ENCODE measurements at regions not wholly inside any gene's neighbourhood (a gene's known extent, or its start where the extent isn't known, plus 50 kb on each side); places are given as distances from the start of the nearest gene placed in this dataset.
"Not testable (repeated sequence)": the region's sequence is repeated elsewhere in the genome, so short reads cannot be mapped to it uniquely, and the experiment has no call there.

DNA sequence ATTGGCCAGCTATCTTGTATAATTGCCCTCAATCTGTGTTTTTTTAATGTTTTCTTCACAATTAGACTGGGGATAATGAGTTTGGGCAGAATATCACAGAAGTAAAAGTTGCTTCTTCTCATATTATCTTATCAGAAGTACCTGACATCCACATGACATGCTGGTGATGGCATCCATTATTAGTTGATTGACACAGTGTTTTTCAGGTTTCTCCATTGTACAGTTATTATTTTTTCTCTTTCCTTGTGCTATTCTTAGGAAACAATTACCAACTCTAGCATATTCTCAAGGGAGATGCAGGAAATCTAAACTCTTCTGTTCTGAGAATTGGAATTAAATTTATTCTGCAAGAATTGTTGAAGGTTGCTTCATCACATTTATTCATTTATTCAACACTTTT lies 1000.1 kb upstream of the LCORL start:
- no peak for TF ChIP-seq POLR2A (IDR thresholded peaks at IDR 0.05)
- TF ChIP-seq CTCF (IDR thresholded peaks at IDR 0.05): no peak
- intact Hi-C loops (cut with DNase I): no loop called here
- Histone ChIP-seq H3K4me3 (no peak overlapping the region), H3K9me3 (no peaks in the 10 kb centered on the region), H3K36me3 (replicated peaks in 1 of 2; ENCODE audit: insufficient read depth in 1 of 2, low read depth in 2 of 2) (no peaks in the 10 kb centered on the region), H3K27me3 (no peaks in the 10 kb centered on the region), H3K4me1 (no peaks in the 10 kb centered on the region), H3K27ac (no peak overlapping the region)
- ATAC-seq (no peak), DNase-seq (no peak)

DNA sequence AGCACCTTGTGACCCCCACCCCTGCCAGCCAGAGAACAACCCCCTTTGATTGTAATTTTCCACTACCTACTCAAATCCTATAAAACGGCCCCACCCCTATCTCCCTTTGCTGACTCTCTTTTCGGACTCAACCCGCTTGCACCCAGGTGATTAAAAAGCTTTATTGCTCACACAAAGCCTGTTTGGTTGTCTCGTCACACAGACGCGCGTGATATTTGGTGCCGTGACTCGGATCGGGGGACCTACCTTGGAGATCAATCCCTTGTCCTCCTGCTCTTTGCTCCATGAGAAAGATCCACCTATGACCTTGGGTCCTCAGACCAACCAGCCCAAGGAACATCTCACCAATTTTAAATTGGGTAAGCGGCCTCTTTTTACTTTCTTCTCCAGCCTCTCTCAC lies 995.0 kb upstream of the LCORL start:
- H3K4me3 ChIP-seq; H3K27me3 ChIP-seq; H3K36me3 ChIP-seq (replicated peaks in 1 of 2; ENCODE audit: insufficient read depth in 1 of 2, low read depth in 2 of 2); H3K27ac ChIP-seq; H3K4me1 ChIP-seq; DNase-seq; H3K9me3 ChIP-seq; intact Hi-C loops (cut with DNase I); ATAC-seq: not testable (repeated sequence)
- WGBS, 2 donors: 78 to 83% methylated on average over 11 of the region's 11 CpGs

- no peaks in the 10 kb centered on the region for H3K27me3 ChIP-seq
- H3K9me3 ChIP-seq: no peaks in the 10 kb centered on the region
- DNase-seq (no peak), ATAC-seq (no peak)
- H3K4me1 ChIP-seq: no peaks in the 10 kb centered on the region
- H3K36me3 ChIP-seq (replicated peaks in 1 of 2; ENCODE audit: insufficient read depth in 1 of 2, low read depth in 2 of 2): no peaks in the 10 kb centered on the region
- H3K27ac ChIP-seq: no peak overlapping the region
- no peak for TF ChIP-seq CTCF (IDR thresholded peaks at IDR 0.05)
- no peak for TF ChIP-seq POLR2A (IDR thresholded peaks at IDR 0.05)
- intact Hi-C loops (cut with DNase I): no loop called here
- H3K4me3 ChIP-seq: no peak overlapping the region
Measured at GRCh38 chr4:19014594-19014993, 993.0 kb upstream of the LCORL start.

DNA sequence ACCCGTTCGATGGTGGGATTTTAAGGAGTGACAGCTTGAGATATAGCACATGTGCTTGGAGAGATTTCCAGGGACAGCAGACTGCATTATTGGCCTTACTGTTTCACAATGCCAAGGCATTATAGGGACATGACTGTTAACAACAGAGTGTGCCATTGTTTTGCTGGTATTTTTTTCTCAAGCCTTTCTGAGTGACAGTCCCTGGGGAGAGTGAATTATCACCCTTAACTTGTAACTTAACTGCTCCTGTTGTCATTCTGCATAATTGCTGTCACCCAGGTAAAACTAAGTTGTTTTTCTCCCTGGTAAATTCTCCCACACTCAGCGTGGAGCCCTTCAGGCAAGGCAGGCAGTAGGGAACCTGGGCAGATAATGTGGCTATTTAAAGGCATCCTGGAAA lies 989.2 kb upstream of the LCORL start:
- TF ChIP-seq CTCF (IDR thresholded peaks at IDR 0.05) (no peak), POLR2A (IDR thresholded peaks at IDR 0.05) (no peak)
- ATAC-seq: no peak

DNA sequence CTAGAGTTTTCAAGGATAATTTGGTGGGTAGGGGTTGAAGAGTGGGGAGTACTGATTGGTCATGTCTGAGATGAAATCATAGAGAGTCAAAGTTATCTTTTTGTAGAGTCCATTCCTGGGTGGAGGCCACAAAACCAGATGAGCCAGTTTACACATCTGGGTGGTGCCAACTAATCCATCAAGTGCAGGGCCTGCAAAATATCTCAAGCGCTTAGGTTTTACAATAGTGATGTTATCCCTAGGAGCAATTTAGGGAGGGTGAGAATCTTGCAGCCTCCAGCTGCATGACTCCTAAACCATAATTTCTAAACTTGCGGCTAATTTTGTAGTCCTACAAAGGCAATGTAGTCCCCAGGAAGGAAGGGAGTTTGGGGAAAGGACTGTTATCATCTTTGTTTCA lies 988.3 kb upstream of the LCORL start:
- no peak overlapping the region for H3K4me3 ChIP-seq
- H3K9me3 ChIP-seq: no peaks in the 10 kb centered on the region
- 24 to 46% methylated on average over 2 of the region's 2 CpGs for WGBS, 2 donors
- TF ChIP-seq POLR2A (IDR thresholded peaks at IDR 0.05) (no peak), CTCF (IDR thresholded peaks at IDR 0.05) (no peak)
- no peaks in the 10 kb centered on the region for H3K36me3 ChIP-seq (replicated peaks in 1 of 2; ENCODE audit: insufficient read depth in 1 of 2, low read depth in 2 of 2)
- no peaks in the 10 kb centered on the region for H3K4me1 ChIP-seq
- H3K27me3 ChIP-seq: no peaks in the 10 kb centered on the region
- no peak overlapping the region for H3K27ac ChIP-seq
- DNase-seq (no peak), ATAC-seq (no peak)
- intact Hi-C loops (cut with DNase I): no loop called here

More for the DNA sequence above, 989.2 kb upstream of the LCORL start:
- Histone ChIP-seq H3K27ac (no peak overlapping the region), H3K4me1 (no peaks in the 10 kb centered on the region), H3K4me3 (no peak overlapping the region), H3K36me3 (replicated peaks in 1 of 2; ENCODE audit: insufficient read depth in 1 of 2, low read depth in 2 of 2) (no peaks in the 10 kb centered on the region), H3K27me3 (no peaks in the 10 kb centered on the region), H3K9me3 (no peaks in the 10 kb centered on the region)
- intact Hi-C loops (cut with DNase I): no loop called here
- WGBS, 2 donors: 3 to 15% methylated on average over 3 of the region's 3 CpGs
- DNase-seq: no peak
